Endodermal cell (in vitro differentiated cells): ENCODE measurements at regions not wholly inside any gene's neighbourhood (a gene's known extent, or its start where the extent isn't known, plus 50 kb on each side); places are given as distances from the start of the nearest gene placed in this dataset.

ENCODE experiments used
- DNase-seq: peaks from one replicate; pipeline ENCODE4 v3.0.0-alpha.2; 2017
- H3K27ac ChIP-seq: 2 replicates; pipeline ENCODE4 v1.5.1; 2013; ENCODE audit warnings: mild to moderate bottlenecking, low read depth, low read length, moderate library complexity
- H3K27me3 ChIP-seq: 2 replicates; pipeline ENCODE4 v1.6.1; 2013; ENCODE audit warnings: mild to moderate bottlenecking, low read length, moderate library complexity; ENCODE audit not compliant: insufficient read depth, control insufficient read depth, poor library complexity, severe bottlenecking
- H3K36me3 ChIP-seq: 2 replicates; pipeline ENCODE4 v1.7.0; 2013; ENCODE audit warnings: mild to moderate bottlenecking, low read length, moderate library complexity; ENCODE audit not compliant: control insufficient read depth, insufficient read depth
- H3K4me1 ChIP-seq: one replicate; pipeline ENCODE4 v1.7.0; 2013; ENCODE audit warnings: low read length; ENCODE audit not compliant: control insufficient read depth, insufficient read depth
- H3K4me3 ChIP-seq: 2 replicates; pipeline ENCODE4 v1.5.1; 2013; ENCODE audit warnings: mild to moderate bottlenecking, low read length, moderate library complexity
- H3K9ac ChIP-seq: 2 replicates; pipeline ENCODE4 v1.6.1; 2013; ENCODE audit warnings: mild to moderate bottlenecking, low read length, moderate library complexity; ENCODE audit not compliant: poor library complexity, severe bottlenecking; ENCODE audit errors: extremely low read depth
- H3K9me3 ChIP-seq: 2 replicates; pipeline ENCODE4 v1.6.1; 2013; ENCODE audit warnings: mild to moderate bottlenecking, low read length, moderate library complexity; ENCODE audit not compliant: control insufficient read depth
- H3K27ac Mint-ChIP-seq: 2 replicates; pipeline ENCODE4 v1.8.0; 2020; ENCODE audit warnings: mixed read lengths
- H3K27me3 Mint-ChIP-seq: 2 replicates; pipeline ENCODE4 v1.8.0; 2021; ENCODE audit warnings: mild to moderate bottlenecking, mixed read lengths; ENCODE audit not compliant: insufficient read depth
- H3K36me3 Mint-ChIP-seq: 2 replicates; pipeline ENCODE4 v1.8.0; 2020; ENCODE audit warnings: low read depth, mixed read lengths
- H3K4me1 Mint-ChIP-seq: 2 replicates; pipeline ENCODE4 v1.8.0; 2020; ENCODE audit warnings: mixed read lengths
- H3K4me3 Mint-ChIP-seq: 2 replicates; pipeline ENCODE4 v1.8.0; 2020; ENCODE audit warnings: mild to moderate bottlenecking, moderate library complexity, mixed read lengths
- H3K9me3 Mint-ChIP-seq: 2 replicates; pipeline ENCODE4 v1.8.0; 2020; ENCODE audit warnings: mild to moderate bottlenecking, mixed read lengths
- WGBS, 2 experiments: methylation state at CpG; one replicate each; pipeline versions ENCODE4 v1.1.5 to v1.1.7; 2013; ENCODE audit warnings: missing lambda C conversion rate in 2 of 2, mixed read lengths in 1 of 2; ENCODE audit not compliant: insufficient coverage in 1 of 2, insufficient read length in 1 of 2; 5-methylcytosine and 5-hydroxymethylcytosine counted together
- TF ChIP-seq, protein P1 (sequence below): fragments of 200-600 bp; sonication (generic); conservative IDR thresholded peaks from 2 replicates; pipeline ENCODE4 v1.5.0; 2021; ENCODE audit warnings: antibody characterized with exemption, mild to moderate bottlenecking

DNA sequence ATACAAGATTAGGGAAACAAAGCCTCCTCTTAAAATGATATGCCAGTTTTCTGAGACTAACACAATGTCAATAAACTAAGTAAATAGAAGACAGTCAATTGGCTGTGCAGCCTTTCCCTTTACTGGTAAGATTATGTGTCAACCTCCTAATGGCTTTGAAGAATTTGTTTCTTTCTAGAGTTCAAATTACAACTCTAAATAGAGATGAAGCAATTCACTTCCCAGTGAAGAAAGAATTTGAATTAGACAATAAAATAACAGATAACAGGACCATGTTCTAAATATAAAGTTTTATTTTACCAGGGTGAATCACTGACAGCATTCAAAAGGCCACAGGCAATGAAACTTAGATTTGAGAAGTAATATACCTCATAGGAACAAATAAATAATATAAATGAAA lies 680.3 kb downstream of the PLA2G4A start:
- H3K27ac Mint-ChIP-seq = no peak overlapping the region

DNA sequence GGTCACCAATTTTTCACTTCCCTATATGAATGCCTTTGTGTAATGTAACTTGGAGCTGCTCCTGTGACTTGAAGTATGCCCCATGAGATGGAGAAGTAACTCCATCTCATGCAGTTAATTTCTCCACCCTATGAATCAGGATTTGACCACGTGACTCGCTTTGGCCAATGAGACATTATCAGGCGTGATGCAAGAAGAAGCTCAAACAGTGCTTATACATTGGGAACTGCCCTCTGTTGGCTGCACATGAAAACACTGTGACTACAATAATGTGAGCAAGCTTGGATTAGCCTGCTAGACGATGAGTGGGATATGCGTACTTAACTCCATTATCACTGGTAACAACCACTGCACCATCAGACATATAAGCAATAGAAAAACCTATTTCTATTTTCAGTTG lies 684.4 kb downstream of the PLA2G4A start:
- Mint-ChIP-seq H3K36me3 (no peaks in the 10 kb centered on the region), H3K4me1 (no peaks in the 10 kb centered on the region), H3K9me3 (no peaks in the 10 kb centered on the region), H3K27me3 (no peaks in the 10 kb centered on the region), H3K4me3 (no peak overlapping the region), H3K27ac (no peak overlapping the region)
- no peak overlapping the region for H3K4me3 ChIP-seq
- no peak overlapping the region for H3K9ac ChIP-seq
- H3K27ac ChIP-seq = no peak overlapping the region
- H3K4me1 ChIP-seq = no peaks in the 10 kb centered on the region
- H3K9me3 ChIP-seq = no peaks in the 10 kb centered on the region
- no peaks in the 10 kb centered on the region for H3K27me3 ChIP-seq
- 72 to 85% methylated on average over 4 to 5 of the region's 5 CpGs for WGBS, 2 experiments
- TF ChIP-seq, protein P1, sequence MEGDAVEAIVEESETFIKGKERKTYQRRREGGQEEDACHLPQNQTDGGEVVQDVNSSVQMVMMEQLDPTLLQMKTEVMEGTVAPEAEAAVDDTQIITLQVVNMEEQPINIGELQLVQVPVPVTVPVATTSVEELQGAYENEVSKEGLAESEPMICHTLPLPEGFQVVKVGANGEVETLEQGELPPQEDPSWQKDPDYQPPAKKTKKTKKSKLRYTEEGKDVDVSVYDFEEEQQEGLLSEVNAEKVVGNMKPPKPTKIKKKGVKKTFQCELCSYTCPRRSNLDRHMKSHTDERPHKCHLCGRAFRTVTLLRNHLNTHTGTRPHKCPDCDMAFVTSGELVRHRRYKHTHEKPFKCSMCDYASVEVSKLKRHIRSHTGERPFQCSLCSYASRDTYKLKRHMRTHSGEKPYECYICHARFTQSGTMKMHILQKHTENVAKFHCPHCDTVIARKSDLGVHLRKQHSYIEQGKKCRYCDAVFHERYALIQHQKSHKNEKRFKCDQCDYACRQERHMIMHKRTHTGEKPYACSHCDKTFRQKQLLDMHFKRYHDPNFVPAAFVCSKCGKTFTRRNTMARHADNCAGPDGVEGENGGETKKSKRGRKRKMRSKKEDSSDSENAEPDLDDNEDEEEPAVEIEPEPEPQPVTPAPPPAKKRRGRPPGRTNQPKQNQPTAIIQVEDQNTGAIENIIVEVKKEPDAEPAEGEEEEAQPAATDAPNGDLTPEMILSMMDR = peak; percentile 26
- DNase-seq = no peak
- H3K36me3 ChIP-seq = no peaks in the 10 kb centered on the region

More for the DNA sequence above, 680.3 kb downstream of the PLA2G4A start:
- H3K9ac ChIP-seq = no peak overlapping the region
- H3K36me3 ChIP-seq = no peaks in the 10 kb centered on the region
- Mint-ChIP-seq H3K36me3 (no peaks in the 10 kb centered on the region), H3K4me1 (no peaks in the 10 kb centered on the region), H3K9me3 (no peaks in the 10 kb centered on the region), H3K4me3 (no peak overlapping the region), H3K27me3 (no peaks in the 10 kb centered on the region)
- no peaks in the 10 kb centered on the region for H3K27me3 ChIP-seq
- H3K27ac ChIP-seq = no peak overlapping the region
- H3K9me3 ChIP-seq = no peaks in the 10 kb centered on the region
- DNase-seq = no peak
- no peaks in the 10 kb centered on the region for H3K4me1 ChIP-seq
- TF ChIP-seq, protein P1 = no peak
- H3K4me3 ChIP-seq = no peak overlapping the region

DNA sequence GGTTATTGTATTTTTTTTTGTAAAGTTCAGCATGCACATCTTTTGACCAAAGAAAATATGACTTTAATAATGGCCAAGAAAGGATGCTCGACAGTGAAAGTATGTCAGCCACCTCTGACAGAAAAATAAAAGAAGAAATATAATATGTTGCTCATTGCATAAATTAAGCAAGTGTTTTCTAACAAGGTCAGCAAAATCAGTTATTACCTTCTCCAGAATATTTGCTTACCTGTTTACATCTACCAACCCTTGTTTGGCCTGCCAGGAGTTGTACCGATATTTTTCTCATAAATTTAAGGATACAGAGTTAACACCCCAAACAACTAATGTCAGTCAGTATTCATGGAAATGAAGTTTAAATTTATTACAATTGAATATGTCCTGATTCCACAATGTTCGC lies 685.4 kb downstream of the PLA2G4A start:
- no peak overlapping the region for H3K4me3 ChIP-seq
- H3K4me1 ChIP-seq = no peaks in the 10 kb centered on the region
- H3K27me3 ChIP-seq = no peaks in the 10 kb centered on the region
- no peak overlapping the region for H3K27ac Mint-ChIP-seq
- WGBS, 2 experiments = 93 to 100% methylated on average over 1 to 3 of the region's 3 CpGs
- no peak for DNase-seq
- H3K9ac ChIP-seq = no peak overlapping the region
- H3K9me3 ChIP-seq = no peaks in the 10 kb centered on the region
- H3K27ac ChIP-seq = no peak overlapping the region
- no peaks in the 10 kb centered on the region for H3K4me1 Mint-ChIP-seq
- no peak overlapping the region for H3K4me3 Mint-ChIP-seq
- TF ChIP-seq, protein P1 = no peak
- no peaks in the 10 kb centered on the region for H3K36me3 Mint-ChIP-seq
- no peaks in the 10 kb centered on the region for H3K9me3 Mint-ChIP-seq
- H3K36me3 ChIP-seq = no peaks in the 10 kb centered on the region
- no peaks in the 10 kb centered on the region for H3K27me3 Mint-ChIP-seq
